GM18502 (cell line): ENCODE measurements at regions not wholly inside any gene's neighbourhood (a gene's known extent, or its start where the extent isn't known, plus 50 kb on each side); places are given as distances from the start of the nearest gene placed in this dataset.

ENCODE experiments used
- ATAC-seq: cut with Tn5 transposase; IDR thresholded peaks from one replicate; pipeline ENCODE4 v1.9.1; 2021; ENCODE audit warnings: mild to moderate bottlenecking; ENCODE audit not compliant: unreplicated experiment, poor library complexity

- ATAC-seq = no peak
Measured at GRCh38 chr6:160891690-160892089, 99.9 kb upstream of the MAP3K4 start.

- ATAC-seq = no peak
Measured at GRCh38 chr6:160895562-160895961, 96.0 kb upstream of the MAP3K4 start.

- no peak for ATAC-seq
Measured at GRCh38 chr6:160899671-160900430, 91.7 kb upstream of the MAP3K4 start.

- no peak for ATAC-seq
Measured at GRCh38 chr6:160911949-160912348, 79.6 kb upstream of the MAP3K4 start.

- no peak for ATAC-seq
Measured at GRCh38 chr6:160912411-160912810, 79.2 kb upstream of the MAP3K4 start.

- ATAC-seq = no peak
Measured at GRCh38 chr6:160917572-160917971, 74.0 kb upstream of the MAP3K4 start.

- no peak for ATAC-seq
Measured at GRCh38 chr6:160919723-160920440, 71.7 kb upstream of the MAP3K4 start.

- no peak for ATAC-seq
Measured at GRCh38 chr6:160921095-160921494, 70.5 kb upstream of the MAP3K4 start.

GRCh38 chr6:160926281-160927276, 65.0 kb upstream of the MAP3K4 start:
- no peak for ATAC-seq

- ATAC-seq = no peak
Measured at GRCh38 chr6:160927416-160927815, 64.2 kb upstream of the MAP3K4 start.

GRCh38 chr6:160929361-160929760, 62.2 kb upstream of the MAP3K4 start:
- no peak for ATAC-seq

- ATAC-seq = no peak
Measured at GRCh38 chr6:160929831-160930230, 61.7 kb upstream of the MAP3K4 start.

GRCh38 chr6:160930547-160931377, 60.8 kb upstream of the MAP3K4 start:
- ATAC-seq = peak; percentile 88

- no peak for ATAC-seq
Measured at GRCh38 chr6:160931378-160932310, 59.9 kb upstream of the MAP3K4 start.

- ATAC-seq = no peak
Measured at GRCh38 chr6:160933256-160933655, 58.3 kb upstream of the MAP3K4 start.

- no peak for ATAC-seq
Measured at GRCh38 chr6:160934157-160934556, 57.4 kb upstream of the MAP3K4 start.

GRCh38 chr6:160940197-160940596, 51.4 kb upstream of the MAP3K4 start:
- ATAC-seq = no peak
